ENCODE measurements at regions not wholly inside any gene's neighbourhood (a gene's known extent, or its start where the extent isn't known, plus 50 kb on each side); places are given as distances from the start of the nearest gene placed in this dataset.

- DNase-seq = peak; percentile 8
Observed at GRCh38 chr12:119245904-119246494, 67.3 kb downstream of the HSPB8 start.

GRCh38 chr12:119247007-119247719, 68.4 kb downstream of the HSPB8 start:
- DNase-seq = no peak

GRCh38 chr12:119247720-119248043, 69.0 kb downstream of the HSPB8 start:
- DNase-seq = no peak

DNA sequence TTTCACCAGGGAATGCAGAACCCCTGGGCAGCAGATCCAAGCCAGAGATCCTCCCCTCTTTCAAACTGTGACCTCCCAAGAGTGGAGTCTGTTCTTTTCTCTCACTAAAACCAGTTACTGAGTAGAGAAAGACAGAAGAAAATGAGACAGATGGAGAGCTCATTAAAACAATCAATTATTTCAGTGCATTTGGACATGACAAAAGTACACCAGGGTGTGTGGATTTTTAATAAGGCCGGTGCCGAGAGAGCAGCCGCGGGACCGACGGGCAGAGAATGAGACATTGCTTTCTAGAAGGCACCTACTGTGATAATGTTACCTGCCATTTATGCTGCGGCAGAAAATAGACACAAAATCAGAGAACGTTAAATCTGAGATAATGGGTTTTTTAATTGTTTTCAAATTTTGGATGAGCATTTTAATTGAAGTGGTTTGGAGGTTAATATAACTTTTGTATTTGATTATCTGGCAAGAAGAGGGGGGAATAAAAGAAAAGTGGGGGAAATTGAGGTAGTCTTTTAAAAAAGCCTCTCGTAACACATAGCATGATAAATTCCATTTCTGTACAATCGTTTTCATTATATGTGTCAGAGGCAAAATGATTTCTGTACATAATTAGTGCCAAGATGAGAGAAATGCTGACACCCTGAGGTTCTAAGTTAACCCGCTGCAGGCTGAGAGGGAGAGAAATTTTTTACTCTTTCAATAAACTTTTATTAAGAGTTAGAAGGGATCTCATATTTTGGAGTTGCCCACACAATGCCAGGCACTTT, 70.8 kb downstream of the HSPB8 start:
- DNase-seq = no peak

GRCh38 chr12:119255314-119255713, 76.6 kb downstream of the HSPB8 start:
- no peak for DNase-seq

GRCh38 chr12:119258149-119258548, 76.4 kb upstream of the CCDC60 start:
- DNase-seq = no peak

- no peak for DNase-seq
Observed at GRCh38 chr12:119258556-119258955, 76.0 kb upstream of the CCDC60 start.

GRCh38 chr12:119259484-119259883, 75.0 kb upstream of the CCDC60 start:
- peak; percentile 8 for DNase-seq

DNA sequence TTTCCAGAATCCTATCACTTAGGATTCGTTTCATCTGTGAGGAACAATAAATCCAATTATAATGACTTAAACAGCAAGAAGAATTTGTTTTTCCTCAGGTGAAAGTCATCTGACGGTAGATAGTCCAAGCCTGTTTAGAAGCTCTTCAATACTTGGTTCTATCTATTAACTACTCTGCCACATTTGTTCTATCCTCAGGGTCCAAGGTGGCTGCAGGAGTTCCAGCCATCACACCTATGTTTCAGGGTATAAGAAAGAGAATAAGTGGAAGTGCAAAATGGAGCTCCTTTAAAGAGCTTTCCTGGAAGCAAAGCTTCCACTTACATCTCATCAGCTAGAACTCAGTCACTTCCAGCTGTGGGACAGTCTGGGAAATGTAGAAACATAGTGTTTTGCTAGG, 72.1 kb upstream of the CCDC60 start:
- DNase-seq = no peak

DNA sequence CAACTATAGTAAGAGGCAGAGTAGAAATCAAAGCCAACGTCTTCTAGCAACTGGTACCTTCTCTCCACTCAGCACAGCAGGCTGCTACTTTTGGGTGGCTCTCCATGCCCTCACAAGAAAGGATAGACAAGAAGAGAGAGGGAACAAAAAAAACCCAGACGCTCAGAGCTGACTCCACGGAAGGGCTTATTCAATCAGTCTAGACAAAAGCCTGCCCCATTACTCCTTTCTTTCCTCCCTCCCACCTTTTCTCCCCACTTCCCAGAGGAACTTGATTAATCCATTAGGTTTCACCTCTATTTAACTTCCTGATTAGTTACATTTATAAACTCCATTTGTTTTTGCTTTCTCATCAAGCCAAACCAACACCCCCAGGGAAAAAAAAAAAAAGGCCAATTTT, 71.1 kb upstream of the CCDC60 start:
- DNase-seq = no peak

DNA sequence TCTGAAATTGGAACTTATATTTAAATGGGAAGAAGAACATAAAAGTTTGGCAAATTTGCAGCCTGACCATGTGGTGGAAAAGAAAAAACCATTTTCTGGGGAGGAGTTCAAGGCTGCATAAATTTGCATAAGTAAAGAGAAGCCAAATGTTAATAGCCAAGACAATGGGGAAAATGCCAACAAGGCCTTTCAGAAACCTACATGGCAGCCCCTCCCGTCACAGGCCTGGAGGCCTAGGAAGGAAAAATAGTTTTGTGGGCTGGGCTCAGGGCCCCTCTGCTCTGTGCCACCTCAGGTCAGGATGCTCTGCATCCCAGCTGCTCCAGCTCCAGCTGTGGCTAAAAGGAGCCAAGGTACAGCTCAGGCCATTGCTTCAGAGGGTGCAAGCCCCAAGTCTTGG, 67.6 kb upstream of the CCDC60 start:
- no peak for DNase-seq

GRCh38 chr12:119274636-119275065, 59.9 kb upstream of the CCDC60 start:
- DNase-seq = no peak

DNA sequence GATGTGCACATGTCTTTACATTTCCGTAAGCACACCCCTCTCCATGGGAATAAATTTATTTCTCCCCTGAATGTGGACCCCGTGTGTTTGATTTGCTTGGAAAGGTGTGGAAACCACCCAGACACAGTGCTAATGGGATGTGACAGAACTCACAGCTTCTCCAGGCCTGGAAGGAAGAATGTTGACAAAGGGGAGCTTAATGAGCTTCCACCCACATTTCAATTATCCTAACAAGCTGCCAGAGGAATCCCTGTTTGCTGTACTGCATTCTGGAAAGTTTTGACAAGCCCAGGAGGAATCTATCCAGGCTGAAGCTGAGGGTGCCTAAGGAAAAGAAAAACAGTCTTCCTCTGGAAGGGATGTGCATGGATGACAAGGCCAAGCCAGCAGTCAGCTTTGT, 51.2 kb upstream of the CCDC60 start:
- no peak for DNase-seq

Measured in kidney glomerular epithelial cell (primary cell).